ENCODE measurements at regions not wholly inside any gene's neighbourhood (a gene's known extent, or its start where the extent isn't known, plus 50 kb on each side); places are given as distances from the start of the nearest gene placed in this dataset.

GRCh38 chr6:139613496-139613895, 239.0 kb upstream of the CITED2 start:
- DNase-seq: no peak

- no peak for DNase-seq
Measured at GRCh38 chr6:139612135-139612465, 237.7 kb upstream of the CITED2 start.

- no peak for DNase-seq
Measured at GRCh38 chr6:139611327-139612134, 237.1 kb upstream of the CITED2 start.

- DNase-seq: no peak
Measured at GRCh38 chr6:139608466-139609261, 234.2 kb upstream of the CITED2 start.

- DNase-seq: no peak
Measured at GRCh38 chr6:139605350-139605749, 230.9 kb upstream of the CITED2 start.

- no peak for DNase-seq
Measured at GRCh38 chr6:139603581-139603980, 229.1 kb upstream of the CITED2 start.

- DNase-seq: no peak
Measured at GRCh38 chr6:139602577-139602976, 228.1 kb upstream of the CITED2 start.

- DNase-seq: no peak
Measured at GRCh38 chr6:139600919-139601475, 226.5 kb upstream of the CITED2 start.

- no peak for DNase-seq
Measured at GRCh38 chr6:139600343-139600742, 225.9 kb upstream of the CITED2 start.

- DNase-seq: no peak
Measured at GRCh38 chr6:139597771-139598755, 223.6 kb upstream of the CITED2 start.

GRCh38 chr6:139597087-139597763, 222.8 kb upstream of the CITED2 start:
- no peak for DNase-seq

GRCh38 chr6:139595183-139595582, 220.7 kb upstream of the CITED2 start:
- no peak for DNase-seq

GRCh38 chr6:139594333-139594965, 220.0 kb upstream of the CITED2 start:
- no peak for DNase-seq

GRCh38 chr6:139593081-139593480, 218.6 kb upstream of the CITED2 start:
- no peak for DNase-seq

- no peak for DNase-seq
Measured at GRCh38 chr6:139592011-139592410, 217.6 kb upstream of the CITED2 start.

GRCh38 chr6:139591075-139591865, 216.8 kb upstream of the CITED2 start:
- no peak for DNase-seq

GRCh38 chr6:139590206-139590605, 215.8 kb upstream of the CITED2 start:
- no peak for DNase-seq

- no peak for DNase-seq
Measured at GRCh38 chr6:139588734-139589593, 214.5 kb upstream of the CITED2 start.

- peak; percentile 67 for DNase-seq
Measured at GRCh38 chr6:139588076-139588639, 213.7 kb upstream of the CITED2 start.
